HG02642 (cell line): ENCODE measurements at regions not wholly inside any gene's neighbourhood (a gene's known extent, or its start where the extent isn't known, plus 50 kb on each side); places are given as distances from the start of the nearest gene placed in this dataset.

Experiments used
- ATAC-seq: cut with Tn5 transposase; IDR thresholded peaks from one replicate; pipeline ENCODE4 v1.9.1; 2021; ENCODE audit warnings: mild to moderate bottlenecking; ENCODE audit not compliant: unreplicated experiment, poor library complexity

DNA sequence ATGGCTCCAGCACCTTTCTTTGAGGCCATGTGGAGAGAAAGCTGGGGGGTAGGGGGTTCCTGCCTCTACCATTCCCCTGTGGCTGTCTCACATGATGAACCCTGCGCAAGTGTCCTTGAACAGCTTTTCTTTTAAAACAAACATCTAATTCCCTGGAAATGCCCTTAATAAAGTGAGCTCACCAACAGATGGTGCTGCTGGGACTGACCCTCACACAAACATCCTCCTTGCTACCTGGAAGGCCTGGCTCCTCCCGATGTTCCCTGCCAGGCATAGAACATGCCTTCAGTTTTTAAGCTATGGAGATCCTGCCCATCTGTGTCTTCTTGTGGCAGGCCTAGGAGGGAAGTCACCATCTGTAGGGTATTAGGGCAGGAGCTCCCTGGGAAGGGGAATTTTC lies 60.7 kb upstream of the GATA6 start:
- no peak for ATAC-seq

DNA sequence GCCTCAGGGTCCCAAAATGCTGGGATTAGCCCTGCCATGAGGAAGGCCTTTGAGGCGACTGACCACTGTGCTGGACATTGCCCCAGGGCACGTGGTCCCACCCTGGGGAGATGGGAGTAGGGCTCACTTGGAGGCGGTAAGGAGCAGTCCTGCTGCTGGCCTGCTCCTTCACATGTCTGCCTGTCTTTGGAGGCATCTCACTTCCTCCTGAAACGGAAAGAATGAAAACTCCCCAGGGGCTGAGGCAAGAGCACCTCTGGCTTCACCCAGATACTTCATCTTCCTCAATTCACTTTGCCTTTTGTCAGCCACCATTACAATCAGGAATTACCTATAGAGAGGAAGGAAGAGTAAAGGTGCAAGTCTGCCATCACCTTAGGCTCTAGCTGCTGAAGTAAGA lies 59.9 kb upstream of the GATA6 start:
- no peak for ATAC-seq

GRCh38 chr18:22110461-22110924 lies 58.9 kb upstream of the GATA6 start:
- no peak for ATAC-seq

DNA sequence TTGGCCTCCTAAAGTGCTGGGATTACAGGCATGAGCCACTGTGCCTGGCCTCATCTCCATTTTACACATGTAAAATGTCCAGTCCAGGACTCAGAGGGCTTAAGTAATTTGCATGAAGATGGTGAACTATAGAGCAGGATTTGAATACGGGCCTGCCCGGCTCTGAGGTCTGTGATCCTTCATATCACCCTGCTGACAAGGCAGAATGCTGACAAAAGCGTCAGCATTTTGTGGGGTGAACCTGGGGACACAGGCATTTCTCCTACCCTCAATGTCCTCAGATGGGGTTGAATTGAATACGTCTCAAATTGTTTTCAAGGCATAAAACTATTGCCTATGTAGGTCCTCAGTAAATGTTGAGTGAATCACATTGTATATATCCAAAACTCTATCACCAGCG lies 57.2 kb upstream of the GATA6 start:
- no peak for ATAC-seq

GRCh38 chr18:22113144-22113844 lies 56.1 kb upstream of the GATA6 start:
- ATAC-seq, result no peak

- ATAC-seq, result no peak
Observed at GRCh38 chr18:22114526-22115321, 54.7 kb upstream of the GATA6 start.

DNA sequence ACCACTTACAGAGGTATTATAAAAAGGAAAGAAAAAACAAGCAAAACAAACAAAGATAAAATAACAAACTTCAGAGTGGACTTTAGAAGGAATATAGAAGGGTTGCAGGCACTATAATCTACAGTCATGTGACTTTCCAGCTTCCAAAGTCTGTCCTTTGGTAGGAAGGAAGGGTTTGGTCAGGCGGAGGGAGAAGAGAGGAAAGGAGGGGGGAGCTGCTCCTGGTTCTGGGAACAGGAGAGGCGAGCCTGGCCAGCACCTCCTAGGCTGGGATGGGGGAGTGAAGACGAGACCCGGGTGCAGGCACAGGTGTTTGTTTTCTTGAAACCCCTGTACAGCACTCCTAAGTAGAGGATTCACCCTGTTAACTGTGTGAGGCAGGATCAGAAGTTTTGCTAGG lies 53.8 kb upstream of the GATA6 start:
- no peak for ATAC-seq
